GM12878 (cell line): ENCODE measurements at regions not wholly inside any gene's neighbourhood (a gene's known extent, or its start where the extent isn't known, plus 50 kb on each side); places are given as distances from the start of the nearest gene placed in this dataset.

Experiments
- BHLHE40 ChIP-seq, 2 experiments: fragments of 450-650 bp in 1 of 2; IDR thresholded peaks; 2 replicates each; pipeline ENCODE4 v1.6.1; 2011 to 2017; ENCODE audit warnings: low read depth in 2 of 2, borderline replicate concordance in 1 of 2, improper control_type of control experiment in 1 of 2, low read length in 1 of 2, mild to moderate bottlenecking in 1 of 2
- CREB1 ChIP-seq: IDR thresholded peaks from 2 replicates; pipeline ENCODE4 v1.6.1; 2012; ENCODE audit warnings: low read depth, mild to moderate bottlenecking, inconsistent platforms
- EP300 ChIP-seq, 2 experiments: fragments of 150-350 bp in 1 of 2; IDR thresholded peaks; 2 replicates each; pipeline ENCODE4 v1.6.1; 2011 to 2012; ENCODE audit warnings: low read depth in 2 of 2, low read length in 2 of 2, borderline replicate concordance in 1 of 2, improper control_type of control experiment in 1 of 2, inconsistent platforms in 1 of 2; ENCODE audit not compliant: control insufficient read depth in 1 of 2
- HDAC6 ChIP-seq: fragments of 200-600 bp; sonication (generic); IDR thresholded peaks from one replicate; pipeline ENCODE4 v1.8.0; 2017; ENCODE audit warnings: antibody characterized with exemption; ENCODE audit not compliant: unreplicated experiment
- ZSCAN29 ChIP-seq: fragments of 450-650 bp; IDR thresholded peaks from 2 replicates; pipeline ENCODE4 v1.6.1; 2017; ENCODE audit warnings: mild to moderate bottlenecking, moderate library complexity
- TF ChIP-seq, protein P1 (sequence below), 3 experiments: IDR thresholded peaks in 2 of 3; conservative IDR thresholded peaks in 1 of 3; 2 replicates each; pipeline ENCODE4 v1.5.1; 2011; ENCODE audit warnings: low read depth in 3 of 3, low read length in 3 of 3, mild to moderate bottlenecking in 3 of 3, control low read depth in 2 of 3, moderate library complexity in 2 of 3, inconsistent platforms in 1 of 3, mixed read lengths in 1 of 3; ENCODE audit not compliant: control insufficient read depth in 2 of 3, insufficient read depth in 1 of 3; ENCODE audit errors: extremely low read depth in 1 of 3
- TF ChIP-seq, protein P2 (sequence below): IDR thresholded peaks from 2 replicates; pipeline ENCODE4 v1.6.1; 2011; ENCODE audit warnings: low read depth, mild to moderate bottlenecking, low read length, moderate library complexity, borderline replicate concordance; ENCODE audit errors: extremely low read depth

DNA sequence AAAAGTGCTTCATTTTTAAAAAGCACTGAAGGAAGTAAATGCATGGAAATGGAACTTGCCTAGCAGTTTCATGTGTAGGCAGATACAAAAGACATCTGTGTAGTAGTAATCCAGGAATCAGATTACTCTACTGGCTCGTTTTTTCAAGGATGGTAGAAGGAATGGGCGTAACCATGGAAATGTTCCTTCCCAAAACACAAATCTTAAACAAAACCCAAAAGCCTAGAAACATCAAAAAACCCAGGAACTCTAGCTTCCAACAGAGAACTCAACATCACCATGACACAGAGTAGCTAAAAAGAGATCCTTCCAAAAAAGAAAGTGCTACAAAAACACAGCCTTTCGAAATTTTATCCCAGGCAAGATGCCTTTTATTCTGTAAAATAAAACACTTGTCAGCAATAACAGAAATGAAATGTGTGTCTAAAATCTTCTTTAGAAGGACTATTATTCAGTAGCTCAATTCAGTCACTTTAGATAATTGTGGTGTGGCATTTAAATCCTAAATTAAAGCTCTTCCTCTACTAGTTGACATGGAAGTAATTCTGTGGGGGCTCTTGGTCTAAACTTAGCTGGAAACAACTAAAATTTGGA lies 81.7 kb downstream of the FAM217A start:
- no peak for TF ChIP-seq BHLHE40 (IDR thresholded peaks at IDR 0.05; ENCODE audit: borderline replicate concordance in 1 of 2, low read depth in 2 of 2, low read length in 1 of 2)
- no peak for TF ChIP-seq EP300 (IDR thresholded peaks at IDR 0.05; ENCODE audit: borderline replicate concordance in 1 of 2, control insufficient read depth in 1 of 2, low read depth in 2 of 2, low read length in 2 of 2)
- TF ChIP-seq HDAC6 = no peak
- TF ChIP-seq CREB1 = no peak
- TF ChIP-seq, protein P1, sequence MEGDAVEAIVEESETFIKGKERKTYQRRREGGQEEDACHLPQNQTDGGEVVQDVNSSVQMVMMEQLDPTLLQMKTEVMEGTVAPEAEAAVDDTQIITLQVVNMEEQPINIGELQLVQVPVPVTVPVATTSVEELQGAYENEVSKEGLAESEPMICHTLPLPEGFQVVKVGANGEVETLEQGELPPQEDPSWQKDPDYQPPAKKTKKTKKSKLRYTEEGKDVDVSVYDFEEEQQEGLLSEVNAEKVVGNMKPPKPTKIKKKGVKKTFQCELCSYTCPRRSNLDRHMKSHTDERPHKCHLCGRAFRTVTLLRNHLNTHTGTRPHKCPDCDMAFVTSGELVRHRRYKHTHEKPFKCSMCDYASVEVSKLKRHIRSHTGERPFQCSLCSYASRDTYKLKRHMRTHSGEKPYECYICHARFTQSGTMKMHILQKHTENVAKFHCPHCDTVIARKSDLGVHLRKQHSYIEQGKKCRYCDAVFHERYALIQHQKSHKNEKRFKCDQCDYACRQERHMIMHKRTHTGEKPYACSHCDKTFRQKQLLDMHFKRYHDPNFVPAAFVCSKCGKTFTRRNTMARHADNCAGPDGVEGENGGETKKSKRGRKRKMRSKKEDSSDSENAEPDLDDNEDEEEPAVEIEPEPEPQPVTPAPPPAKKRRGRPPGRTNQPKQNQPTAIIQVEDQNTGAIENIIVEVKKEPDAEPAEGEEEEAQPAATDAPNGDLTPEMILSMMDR (IDR thresholded peaks at IDR 0.05 in 2 of 3, conservative IDR thresholded peaks at IDR 0.05 in 1 of 3; ENCODE audit: control insufficient read depth in 2 of 3, extremely low read depth in 1 of 3, insufficient read depth in 1 of 3, low read depth in 3 of 3, low read length in 3 of 3) = no peak
- TF ChIP-seq, protein P2, sequence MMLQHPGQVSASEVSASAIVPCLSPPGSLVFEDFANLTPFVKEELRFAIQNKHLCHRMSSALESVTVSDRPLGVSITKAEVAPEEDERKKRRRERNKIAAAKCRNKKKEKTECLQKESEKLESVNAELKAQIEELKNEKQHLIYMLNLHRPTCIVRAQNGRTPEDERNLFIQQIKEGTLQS = no peak
- no peak for TF ChIP-seq ZSCAN29
